CD4-positive, alpha-beta T cell treated with Interleukin-4 for 4 hours (primary cell): ENCODE measurements at regions not wholly inside any gene's neighbourhood (a gene's known extent, or its start where the extent isn't known, plus 50 kb on each side); places are given as distances from the start of the nearest gene placed in this dataset.

Experiments used
- DNase-seq: peaks from one replicate; pipeline ENCODE4 v3.0.0-alpha.2; 2020

- DNase-seq = no peak
These were observed 120.9 kb upstream of the PKDCC start for GRCh38 chr2:41926614-41927580.

- DNase-seq = no peak
These were observed 120.1 kb upstream of the PKDCC start for GRCh38 chr2:41927581-41928264.

GRCh38 chr2:41928526-41928925 lies 119.3 kb upstream of the PKDCC start:
- DNase-seq = no peak

- no peak for DNase-seq
These were observed 116.8 kb upstream of the PKDCC start for GRCh38 chr2:41930807-41931566.

GRCh38 chr2:41932241-41933045 lies 115.4 kb upstream of the PKDCC start:
- no peak for DNase-seq

GRCh38 chr2:41933046-41933420 lies 114.8 kb upstream of the PKDCC start:
- no peak for DNase-seq

GRCh38 chr2:41933585-41934320 lies 114.1 kb upstream of the PKDCC start:
- no peak for DNase-seq

- no peak for DNase-seq
These were observed 113.4 kb upstream of the PKDCC start for GRCh38 chr2:41934329-41934958.

GRCh38 chr2:41935002-41935401 lies 112.8 kb upstream of the PKDCC start:
- DNase-seq = no peak

- DNase-seq = no peak
These were observed 112.0 kb upstream of the PKDCC start for GRCh38 chr2:41935825-41936224.

GRCh38 chr2:41936771-41937463 lies 110.9 kb upstream of the PKDCC start:
- no peak for DNase-seq

GRCh38 chr2:41937464-41937906 lies 110.3 kb upstream of the PKDCC start:
- no peak for DNase-seq

- no peak for DNase-seq
These were observed 109.7 kb upstream of the PKDCC start for GRCh38 chr2:41937921-41938708.

- no peak for DNase-seq
These were observed 107.6 kb upstream of the PKDCC start for GRCh38 chr2:41940060-41940744.

- DNase-seq = no peak
These were observed 107.1 kb upstream of the PKDCC start for GRCh38 chr2:41940745-41941063.

GRCh38 chr2:41941831-41942230 lies 106.0 kb upstream of the PKDCC start:
- no peak for DNase-seq

GRCh38 chr2:41942278-41942677 lies 105.5 kb upstream of the PKDCC start:
- no peak for DNase-seq

GRCh38 chr2:41943159-41943558 lies 104.7 kb upstream of the PKDCC start:
- no peak for DNase-seq

GRCh38 chr2:41944220-41944880 lies 103.5 kb upstream of the PKDCC start:
- no peak for DNase-seq
